GM18526 (cell line): ENCODE measurements at regions not wholly inside any gene's neighbourhood (a gene's known extent, or its start where the extent isn't known, plus 50 kb on each side); places are given as distances from the start of the nearest gene placed in this dataset.

Experiments used
- POLR2A ChIP-seq: IDR thresholded peaks from 3 replicates; pipeline ENCODE4 v1.6.1; 2011; ENCODE audit not compliant: insufficient read length; ENCODE audit errors: extremely low read depth

DNA sequence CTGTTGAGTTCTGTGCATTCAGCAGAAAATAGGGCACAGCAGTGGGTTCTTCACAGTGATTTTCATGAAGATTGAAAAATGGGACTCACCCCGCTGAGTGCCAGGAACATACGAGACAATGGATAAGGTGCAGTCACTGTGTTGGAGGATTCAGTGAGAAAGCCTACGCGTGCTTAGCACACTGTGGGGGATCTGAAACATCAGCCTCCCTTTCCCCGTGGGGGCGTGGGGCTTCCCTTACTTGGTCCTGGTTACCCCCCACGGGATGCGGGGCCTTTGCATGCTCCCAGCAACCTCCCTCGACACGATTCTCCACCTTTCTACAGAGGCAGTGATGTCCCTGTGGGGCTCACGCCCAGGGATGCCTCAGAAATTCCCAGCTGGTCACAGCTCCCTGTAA is 252.2 kb upstream of the C1orf174 start:
- no peak for TF ChIP-seq POLR2A

GRCh38 chr1:4153571-4153970 is 253.5 kb upstream of the C1orf174 start:
- TF ChIP-seq POLR2A: no peak

- no peak for TF ChIP-seq POLR2A
Observed at GRCh38 chr1:4156241-4156973, 256.3 kb upstream of the C1orf174 start.

- no peak for TF ChIP-seq POLR2A
Observed at GRCh38 chr1:4160181-4160580, 260.1 kb upstream of the C1orf174 start.

GRCh38 chr1:4161366-4162006 is 261.4 kb upstream of the C1orf174 start:
- no peak for TF ChIP-seq POLR2A

- no peak for TF ChIP-seq POLR2A
Observed at GRCh38 chr1:4164965-4165364, 264.9 kb upstream of the C1orf174 start.

DNA sequence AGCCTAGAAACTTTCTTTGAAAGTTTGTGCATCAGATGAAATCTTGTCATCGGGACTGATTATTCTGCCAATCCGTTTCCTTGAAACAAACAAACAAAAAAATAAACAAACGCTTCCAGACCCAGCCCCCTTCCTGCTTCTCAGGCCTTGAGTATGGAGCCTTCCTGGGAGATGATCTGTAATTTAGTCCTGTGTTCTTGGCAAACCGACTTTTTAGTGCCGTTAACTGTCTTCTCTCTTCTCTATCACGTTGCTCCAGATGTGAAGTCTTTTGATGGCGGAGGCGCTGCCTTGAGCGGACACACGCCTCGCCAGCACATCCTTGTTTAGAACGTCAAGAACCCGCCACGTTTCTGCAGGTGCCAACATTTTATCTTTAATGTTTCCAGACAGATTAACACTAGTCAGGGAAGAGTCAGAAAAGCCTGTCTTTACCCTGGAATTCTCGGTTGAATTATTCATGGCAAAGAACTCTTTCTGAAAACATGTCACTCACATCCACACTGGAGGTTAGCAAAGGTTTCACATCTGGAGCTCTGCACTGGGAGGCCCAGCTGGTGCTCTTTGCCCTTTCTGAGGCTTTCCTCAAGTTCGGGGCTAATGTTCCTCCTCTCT is 265.7 kb upstream of the C1orf174 start:
- no peak for TF ChIP-seq POLR2A

GRCh38 chr1:4166713-4167112 is 266.6 kb upstream of the C1orf174 start:
- TF ChIP-seq POLR2A: no peak

DNA sequence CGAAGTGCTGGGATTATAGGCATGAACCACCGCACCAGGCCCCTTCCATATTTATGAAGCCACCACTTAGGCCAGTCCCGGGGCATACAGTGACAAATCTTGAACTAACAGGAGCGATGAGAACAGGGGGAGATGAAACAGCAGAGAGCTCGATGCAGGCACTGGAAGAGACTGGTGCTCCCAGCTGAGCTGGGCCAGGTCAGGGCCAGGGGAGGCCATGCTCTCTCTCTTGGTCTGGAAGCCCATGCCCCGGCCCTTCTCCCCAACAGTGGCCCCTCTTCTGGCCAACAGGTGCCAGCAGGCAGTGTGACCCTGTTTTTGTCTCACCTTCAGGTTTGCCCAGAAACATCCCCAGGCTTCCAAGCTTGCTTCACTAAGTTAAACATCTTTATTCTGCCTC is 269.9 kb upstream of the C1orf174 start:
- no peak for TF ChIP-seq POLR2A

GRCh38 chr1:4170548-4171340 is 270.7 kb upstream of the C1orf174 start:
- TF ChIP-seq POLR2A: no peak

DNA sequence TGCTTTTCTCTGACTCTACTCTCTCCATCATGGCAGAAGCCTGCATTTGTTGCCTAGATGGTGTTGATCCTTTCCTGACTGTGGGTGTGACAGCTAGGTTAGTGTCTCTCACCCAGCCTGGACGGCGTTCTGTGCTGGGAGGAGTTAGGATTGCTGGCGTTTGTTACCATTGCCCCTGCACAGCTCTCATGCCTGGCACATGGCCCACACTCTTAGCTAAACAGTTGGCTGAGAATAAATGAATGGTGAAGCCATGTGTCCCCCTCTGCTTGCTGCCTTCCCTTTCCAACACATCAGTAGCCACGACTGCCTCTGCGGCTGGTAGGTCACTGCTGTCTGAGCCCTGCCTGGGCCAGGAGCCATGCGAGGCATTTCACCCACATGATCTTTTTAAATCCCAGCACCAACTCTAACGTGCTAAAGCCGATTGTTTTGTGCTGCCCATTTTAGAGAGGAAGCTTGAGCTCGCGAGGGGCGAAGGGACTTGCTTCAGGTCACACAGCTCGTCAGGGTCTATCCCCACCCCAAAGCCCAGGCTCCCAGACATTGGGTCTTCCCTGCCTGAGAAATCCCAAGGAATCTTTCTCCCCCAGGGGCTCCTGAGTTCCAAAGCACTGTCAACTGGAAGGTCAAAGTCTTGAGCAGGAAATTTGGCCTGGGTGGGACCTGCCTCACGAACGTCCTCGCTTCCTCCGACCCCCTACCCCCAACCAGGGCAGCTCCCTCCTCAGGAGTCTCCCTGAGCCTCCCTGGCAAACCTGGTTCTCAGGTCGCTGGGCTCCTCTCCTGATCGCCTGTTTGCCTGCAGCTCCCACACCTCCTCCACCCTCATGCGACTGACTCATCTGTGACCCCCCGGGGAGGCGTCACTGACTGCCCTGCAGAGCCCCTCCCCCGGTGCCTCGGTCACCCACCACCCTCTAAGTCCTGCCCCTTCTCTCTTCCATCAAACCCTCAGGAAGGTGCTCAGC is 271.7 kb upstream of the C1orf174 start:
- TF ChIP-seq POLR2A: no peak

- TF ChIP-seq POLR2A: no peak
Observed at GRCh38 chr1:4172644-4173599, 272.9 kb upstream of the C1orf174 start.

DNA sequence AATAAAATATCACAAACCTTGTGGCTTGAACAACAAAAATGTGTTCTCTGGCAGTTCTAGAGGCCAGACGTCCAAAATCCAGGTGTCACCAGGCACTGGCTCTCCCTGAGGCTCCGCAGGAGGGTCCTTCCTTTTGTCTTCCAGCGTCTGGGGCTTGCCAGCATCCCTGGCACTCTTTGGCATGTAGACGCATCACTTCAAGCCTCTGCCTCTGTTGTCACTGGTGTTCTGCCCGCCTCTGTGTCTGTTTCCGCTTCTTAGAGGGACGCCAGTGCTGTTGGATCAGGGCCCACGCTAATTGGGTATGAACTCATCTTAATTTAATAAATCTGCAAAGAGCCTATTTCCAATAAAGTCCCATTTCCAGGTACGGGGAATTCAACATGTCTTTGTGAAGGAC is 273.7 kb upstream of the C1orf174 start:
- TF ChIP-seq POLR2A: no peak
